Ascending aorta (tissue), 2 donors: ENCODE measurements at regions not wholly inside any gene's neighbourhood (a gene's known extent, or its start where the extent isn't known, plus 50 kb on each side); places are given as distances from the start of the nearest gene placed in this dataset.
A peak's percentile ranks its signal among the peaks of the same experiment; 100 is the strongest.

Source experiments
- DNase-seq, 2 donors: peaks; one replicate each; pipeline ENCODE4 v3.0.0-alpha.2; 2019; ENCODE audit warnings: low spot score in 2 of 2
- H3K27ac ChIP-seq, 2 donors: fragments of 200-600 bp; sonication (generic); one replicate each; pipeline ENCODE4 v1.5.1; 2016 to 2017; ENCODE audit warnings: mild to moderate bottlenecking in 1 of 2
- H3K27me3 ChIP-seq: fragments of 200-600 bp; sonication (generic); one replicate; pipeline ENCODE4 v1.5.1; 2017
- H3K36me3 ChIP-seq, 2 donors: fragments of 200-600 bp; sonication (generic); one replicate each; pipeline ENCODE4 v1.5.1; 2016
- H3K4me1 ChIP-seq, 2 donors: fragments of 200-600 bp; sonication (generic); one replicate each; pipeline ENCODE4 v1.5.1; 2016 to 2017; ENCODE audit warnings: mild to moderate bottlenecking in 1 of 2
- H3K4me3 ChIP-seq, 2 donors: fragments of 200-600 bp; sonication (generic); one replicate each; pipeline ENCODE4 v1.5.1; 2016 to 2017; ENCODE audit warnings: mild to moderate bottlenecking in 1 of 2
- H3K9me3 ChIP-seq, 2 donors: fragments of 200-600 bp; sonication (generic); one replicate each; pipeline ENCODE4 v1.5.1; 2016
- CTCF ChIP-seq, 3 experiments: fragments of 200-600 bp in 2 of 3; fragments of 450-650 bp in 1 of 3; sonication (generic) in 2 of 3; IDR thresholded peaks; one replicate each; pipeline ENCODE4 v1.5.1; 2016 to 2019; ENCODE audit warnings: antibody characterized with exemption in 3 of 3, mild to moderate bottlenecking in 1 of 3, moderate library complexity in 1 of 3
- intact Hi-C: fragments of 100-400 bp; cut with DNase I; formaldehyde crosslinking; loops from one replicate; pipeline ENCODE4 v1.15.1; 2023

- TF ChIP-seq CTCF (IDR thresholded peaks at IDR 0.05): no peak
- Histone ChIP-seq H3K36me3 (no peaks in the 10 kb centered on the region), H3K27ac (no peak overlapping the region), H3K4me1 (peaks cover 0 to 2% of the 10 kb centered on the region in 2 donors), H3K4me3 (no peak overlapping the region), H3K9me3 (no peaks in the 10 kb centered on the region), H3K27me3 (no peaks in the 10 kb centered on the region)
- intact Hi-C loops: no loop called here
- peak in 1 of 2 donors; percentile 34 for DNase-seq
These were observed 300.8 kb downstream of the NDUFA10 start for GRCh38 chr2:239724194-239724849.

- DNase-seq: peak in 1 of 2 donors; percentile 47
- Histone ChIP-seq H3K4me3 (no peak overlapping the region), H3K36me3 (no peaks in the 10 kb centered on the region), H3K27me3 (no peaks in the 10 kb centered on the region), H3K27ac (no peak overlapping the region), H3K4me1 (peaks cover 0 to 2% of the 10 kb centered on the region in 2 donors), H3K9me3 (no peaks in the 10 kb centered on the region)
- TF ChIP-seq CTCF (IDR thresholded peaks at IDR 0.05): no peak
- intact Hi-C loops: no loop called here
These were observed 301.5 kb downstream of the NDUFA10 start for GRCh38 chr2:239723486-239724193.

GRCh38 chr2:239722760-239723470, 302.2 kb downstream of the NDUFA10 start:
- intact Hi-C loops: no loop called here
- Histone ChIP-seq H3K27me3 (no peaks in the 10 kb centered on the region), H3K36me3 (no peaks in the 10 kb centered on the region), H3K4me3 (no peak overlapping the region), H3K9me3 (no peaks in the 10 kb centered on the region), H3K4me1 (peaks cover 0 to 2% of the 10 kb centered on the region in 2 donors), H3K27ac (no peak overlapping the region)
- TF ChIP-seq CTCF (IDR thresholded peaks at IDR 0.05): no peak
- peak in 1 of 2 donors; percentile 57 for DNase-seq

- H3K4me3 ChIP-seq: no peak overlapping the region
- H3K27ac ChIP-seq: no peak overlapping the region
- no peaks in the 10 kb centered on the region for H3K9me3 ChIP-seq
- H3K36me3 ChIP-seq: no peaks in the 10 kb centered on the region
- no peak for TF ChIP-seq CTCF (IDR thresholded peaks at IDR 0.05)
- DNase-seq: peak in 1 of 2 donors; percentile 54
- no peaks in the 10 kb centered on the region for H3K4me1 ChIP-seq
- intact Hi-C loops: no loop called here
- no peaks in the 10 kb centered on the region for H3K27me3 ChIP-seq
These were observed 303.0 kb downstream of the NDUFA10 start for GRCh38 chr2:239721991-239722759.

- Histone ChIP-seq H3K27me3 (no peaks in the 10 kb centered on the region), H3K4me1 (no peaks in the 10 kb centered on the region), H3K36me3 (no peaks in the 10 kb centered on the region), H3K4me3 (no peak overlapping the region), H3K9me3 (no peaks in the 10 kb centered on the region), H3K27ac (no peak overlapping the region)
- peak in 1 of 2 donors; percentile 22 for DNase-seq
- intact Hi-C loops: no loop called here
- TF ChIP-seq CTCF (IDR thresholded peaks at IDR 0.05): no peak
These were observed 303.6 kb downstream of the NDUFA10 start for GRCh38 chr2:239721531-239721930.
